ENCODE measurements at regions not wholly inside any gene's neighbourhood (a gene's known extent, or its start where the extent isn't known, plus 50 kb on each side); places are given as distances from the start of the nearest gene placed in this dataset.

GRCh38 chr9:710951-711745 is 130.3 kb upstream of the DMRT1 start (continued):
- TF ChIP-seq LRRFIP1 (CRISPR knock-in tag; conservative IDR thresholded peaks at IDR 0.05): no peak
- no peak for TF ChIP-seq NONO (IDR thresholded peaks at IDR 0.05)
- 0 out of 2 replicates have a peak, but pooled peaks have one; percentile 17 for TF ChIP-seq NONO (CRISPR knock-in tag; conservative IDR thresholded peaks at IDR 0.05)
- peak in 1 of 2 experiments; percentile 2; a peak in 1 of 4 replicates for TF ChIP-seq POLR2A (IDR thresholded peaks at IDR 0.05; ENCODE audit: insufficient read depth in 1 of 2, low read depth in 2 of 2, low read length in 2 of 2)
- TF ChIP-seq HNF1B (CRISPR knock-in tag; IDR thresholded peaks at IDR 0.05): 0 out of 2 replicates have a peak, but pooled peaks have one; percentile 45
- 0 out of 2 replicates have a peak, but pooled peaks have one; percentile 19 for TF ChIP-seq FOXC1 (CRISPR knock-in tag; IDR thresholded peaks at IDR 0.05; ENCODE audit: borderline replicate concordance)
- peak; percentile 25 for TF ChIP-seq AGO2 (optimal IDR thresholded peaks at IDR 0.05; ENCODE audit: low read depth, low read length)

All from HepG2 (cell line).